HCT116 (cell line): ENCODE measurements at regions not wholly inside any gene's neighbourhood (a gene's known extent, or its start where the extent isn't known, plus 50 kb on each side); places are given as distances from the start of the nearest gene placed in this dataset.
A peak's percentile ranks its signal among the peaks of the same experiment; 100 is the strongest.

Experiments
- ATAC-seq: fragments of 200-7000 bp; cut with Tn5 transposase; 2 replicates; pipeline ENCODE4 v1.9.1; 2020; ENCODE audit warnings: mild to moderate bottlenecking, moderate library complexity
- BruUV-seq: library from RNA; stranded (reverse); fragments of 400-500 nt; replicated peaks from 2 replicates; lab custom pipeline; 2021; lab: Mats Ljungman, UMichigan
- CTCF ChIA-PET: fragments of 300-600 bp; sonication (Branson Sonifier 250); formaldehyde crosslinking; loops from one replicate; lab custom pipeline; 2021; ENCODE audit warnings: antibody characterized with exemption; lab: Charles Lee
- POLR2A ChIA-PET: fragments of 300-600, 350-600 bp; sonication (Branson Sonifier 250); formaldehyde crosslinking; loops from one replicate; lab custom pipeline; 2021; ENCODE audit warnings: antibody characterized with exemption; lab: Charles Lee
- RAD21 ChIA-PET, 2 experiments: fragments of 300-600 bp; sonication (Branson Sonifier 250); formaldehyde crosslinking; loops; one replicate each; lab custom pipeline; 2023; ENCODE audit warnings: low total read pairs in 2 of 2; ENCODE audit not compliant: uncharacterized antibody in 2 of 2, unreplicated experiment in 2 of 2, low non-redundant PET in 1 of 2; lab: Charles Lee
- DNase-seq: peaks from one replicate; pipeline ENCODE4 v3.0.0-alpha.2; 2010; ENCODE audit warnings: low read depth, low spot score
- H2AFZ ChIP-seq: fragments of 200-600 bp; shearing (Covaris generic), sonication (generic); 2 replicates; pipeline ENCODE4 v1.6.1; 2017; ENCODE audit warnings: low read depth, mixed run types, mixed read lengths, antibody characterized with exemption, low read length; ENCODE audit not compliant: poor library complexity, severe bottlenecking
- H3K27ac ChIP-seq: 2 replicates; pipeline ENCODE4 v1.5.1; 2012; ENCODE audit warnings: low read depth, low read length
- H3K27me3 ChIP-seq: fragments of 200-600 bp; sonication (generic); 2 replicates; pipeline ENCODE4 v1.6.1; 2016; ENCODE audit warnings: mixed run types, low read length, mixed read lengths; ENCODE audit not compliant: insufficient read depth
- H3K36me3 ChIP-seq, 2 experiments: fragments of 200-500 bp in 1 of 2; fragments of 200-600 bp in 1 of 2; sonication (Bioruptor generic) in 1 of 2; sonication (generic) in 1 of 2; 2 replicates each; pipeline versions ENCODE4 v1.5.1 to v1.6.1; 2014 to 2016; ENCODE audit warnings: low read length in 2 of 2, inconsistent platforms in 1 of 2, mixed read lengths in 1 of 2, mixed run types in 1 of 2; ENCODE audit not compliant: insufficient read depth in 2 of 2, control insufficient read depth in 1 of 2
- H3K4me1 ChIP-seq, 2 experiments: fragments of 200-600 bp in 1 of 2; sonication (generic) in 1 of 2; 2 replicates each; pipeline versions ENCODE4 v1.5.1 to v1.6.1; 2012 to 2017; ENCODE audit warnings: low read length in 2 of 2, inconsistent platforms in 1 of 2, mild to moderate bottlenecking in 1 of 2, mixed read lengths in 1 of 2, mixed run types in 1 of 2, moderate library complexity in 1 of 2; ENCODE audit not compliant: insufficient read depth in 2 of 2, control insufficient read depth in 1 of 2
- H3K4me2 ChIP-seq: fragments of 200-600 bp; sonication (generic); 2 replicates; pipeline ENCODE4 v1.6.1; 2017; ENCODE audit warnings: mixed run types, low read length, mixed read lengths
- H3K4me3 ChIP-seq, 2 experiments: fragments of 200-600 bp in 1 of 2; sonication (generic) in 1 of 2; replicated peaks in 1 of 2; 2 replicates each; pipeline ENCODE4 v1.5.1; 2011 to 2016; ENCODE audit warnings: low read length in 2 of 2, control low read depth in 1 of 2, low read depth in 1 of 2, mild to moderate bottlenecking in 1 of 2, mixed read lengths in 1 of 2, mixed run types in 1 of 2
- H3K79me2 ChIP-seq: fragments of 200-600 bp; sonication (generic); 2 replicates; pipeline ENCODE4 v1.6.1; 2017; ENCODE audit warnings: mild to moderate bottlenecking, mixed run types, low read length, moderate library complexity, mixed read lengths; ENCODE audit not compliant: insufficient read depth
- H3K9ac ChIP-seq: fragments of 200-600 bp; sonication (generic); 2 replicates; pipeline ENCODE4 v1.6.1; 2016; ENCODE audit warnings: low read length, mixed read lengths
- H3K9me2 ChIP-seq: fragments of 200-600 bp; sonication (generic), shearing (Covaris generic); 2 replicates; pipeline ENCODE4 v1.6.1; 2017; ENCODE audit warnings: mixed run types, mild to moderate bottlenecking, moderate library complexity; ENCODE audit not compliant: insufficient read depth
- H3K9me3 ChIP-seq, 2 experiments: fragments of 200-500 bp in 1 of 2; fragments of 200-600 bp in 1 of 2; sonication (Bioruptor generic) in 1 of 2; sonication (generic) in 1 of 2; 2 replicates each; pipeline ENCODE4 v1.6.1; 2014 to 2017; ENCODE audit warnings: low read length in 2 of 2, mixed read lengths in 2 of 2, inconsistent platforms in 1 of 2, low read depth in 1 of 2, mild to moderate bottlenecking in 1 of 2, mixed run types in 1 of 2, moderate library complexity in 1 of 2; ENCODE audit not compliant: control insufficient read depth in 1 of 2, insufficient read depth in 1 of 2
- H4K20me1 ChIP-seq: fragments of 200-600 bp; sonication (generic), shearing (Covaris generic); 2 replicates; pipeline ENCODE4 v1.6.1; 2017; ENCODE audit warnings: mixed run types, mild to moderate bottlenecking, moderate library complexity; ENCODE audit not compliant: insufficient read depth
- ZNF274 ChIP-seq: fragments of 200-500 bp; sonication (Bioruptor generic); IDR thresholded peaks from 2 replicates; pipeline ENCODE4 v1.6.1; 2014; ENCODE audit warnings: mild to moderate bottlenecking, low read depth, low read length, inconsistent platforms
- intact Hi-C: fragments of 100-400 bp; cut with micrococcal nuclease; formaldehyde crosslinking; loops from 2 replicates; pipeline ENCODE4 v1.10.0; 2022
- TF ChIP-seq, protein P1 (sequence below): IDR thresholded peaks from 2 replicates; pipeline ENCODE4 v1.6.1; 2012

DNA sequence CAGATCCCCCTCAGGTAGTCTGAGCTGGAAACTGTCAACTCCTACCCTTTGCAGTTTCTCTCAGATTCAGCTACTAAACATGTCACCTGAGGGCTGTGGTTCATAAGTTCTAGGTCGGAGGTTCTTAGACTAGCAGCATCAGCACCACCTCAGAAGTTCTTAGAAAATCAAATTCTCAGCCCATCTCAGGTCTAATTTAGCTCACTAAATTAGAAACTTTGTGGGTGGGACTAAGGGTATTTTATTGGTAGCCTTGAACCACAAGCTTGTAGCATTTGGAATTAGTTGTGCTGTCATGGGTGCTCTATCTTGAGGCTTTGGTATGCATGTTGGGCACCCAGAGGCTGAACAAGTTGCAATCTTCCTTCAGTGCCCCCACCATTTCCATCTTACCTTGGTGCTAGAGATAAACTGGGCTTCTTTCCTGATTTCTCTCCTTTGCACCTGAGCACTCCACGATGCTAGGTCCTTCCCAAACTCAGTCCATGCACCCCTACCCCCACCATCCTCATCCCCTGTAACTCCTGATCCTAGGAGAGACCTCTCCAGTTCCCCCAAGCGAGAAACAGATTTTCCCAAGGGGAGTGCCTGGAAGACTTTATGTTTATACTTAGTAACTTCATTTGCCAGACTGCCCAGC is 54.2 kb downstream of the S1PR1 start:
- ChIA-PET RAD21 (interaction anchor here (1.2 to 1.6 kb wide), 2 partner anchors 66 to 370 kb away, joined by 3 read pairs; no protein-coding TSS in a partner anchor), POLR2A (no interaction called here), CTCF (interaction anchor here (1.3 kb wide), 1 partner anchor 396 kb away, joined by 3 read pairs; the partner anchor contains the start of gene EXTL2)
- H3K9ac ChIP-seq = no peak overlapping the region
- TF ChIP-seq, protein P1, sequence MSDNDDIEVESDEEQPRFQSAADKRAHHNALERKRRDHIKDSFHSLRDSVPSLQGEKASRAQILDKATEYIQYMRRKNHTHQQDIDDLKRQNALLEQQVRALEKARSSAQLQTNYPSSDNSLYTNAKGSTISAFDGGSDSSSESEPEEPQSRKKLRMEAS = no peak
- no peak overlapping the region for H3K4me2 ChIP-seq
- DNase-seq (no peak), ATAC-seq (no peak)
- H2AFZ ChIP-seq = no peak overlapping the region
- no TSS peak for BruUV-seq
- intact Hi-C loops = no loop called here
- peaks cover 4 to 6% of the 10 kb centered on the region in 2 experiments; a peak in 2 of 4 replicates for H3K4me1 ChIP-seq
- no peaks in the 10 kb centered on the region; the same call in 1 of the 2 replicates for H3K27me3 ChIP-seq
- H3K4me3 ChIP-seq = no peak overlapping the region
- no peak overlapping the region for H3K27ac ChIP-seq
- H3K9me3 ChIP-seq = no peaks in the 10 kb centered on the region
- H3K9me2 ChIP-seq = no peaks in the 10 kb centered on the region
- no peaks in the 10 kb centered on the region for H4K20me1 ChIP-seq
- H3K36me3 ChIP-seq = no peaks in the 10 kb centered on the region
- no peaks in the 10 kb centered on the region for H3K79me2 ChIP-seq

DNA sequence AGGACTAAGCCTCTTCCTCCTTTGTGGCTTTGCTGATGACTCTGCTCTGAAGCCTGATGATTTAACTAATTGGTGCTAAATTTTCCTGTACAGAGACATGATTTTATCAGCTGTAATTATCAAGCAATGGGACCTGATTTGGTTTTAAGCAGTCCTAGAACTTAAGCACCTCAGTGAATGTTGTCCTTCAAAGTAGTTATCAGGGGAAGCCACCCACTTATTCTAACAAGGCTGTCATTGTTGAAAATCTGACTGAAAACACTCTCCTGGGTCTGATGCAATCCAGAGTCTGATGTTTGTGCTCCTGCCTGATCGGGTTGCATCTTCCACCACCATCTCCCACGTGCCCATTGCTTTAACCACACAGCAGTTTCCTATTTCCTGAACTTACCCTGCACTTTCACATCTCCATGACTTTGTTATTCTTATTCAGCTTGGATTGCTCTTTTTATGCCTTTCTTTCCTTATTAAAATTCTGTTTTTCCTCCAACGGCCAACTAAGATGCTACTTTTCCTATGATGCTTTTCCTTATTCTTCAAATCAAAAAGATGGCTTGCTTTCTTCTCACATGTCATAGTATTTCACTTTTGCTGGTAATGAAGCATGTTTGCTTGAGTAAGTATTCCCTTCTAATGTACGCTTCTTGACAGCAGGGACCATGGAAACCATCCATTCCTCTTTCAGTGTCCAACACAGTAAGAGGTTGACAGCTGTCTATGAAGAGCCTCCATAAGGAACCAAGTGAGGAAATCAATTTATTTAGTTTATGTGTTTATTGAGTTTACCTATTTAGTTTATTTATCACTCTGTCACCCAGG is 55.0 kb downstream of the S1PR1 start:
- no peaks in the 10 kb centered on the region for H4K20me1 ChIP-seq
- no peak overlapping the region for H2AFZ ChIP-seq
- TF ChIP-seq, protein P1 = peak; percentile 44; the same call in 1 of the 2 replicates
- TF ChIP-seq ZNF274 = no peak
- H3K79me2 ChIP-seq = no peaks in the 10 kb centered on the region
- no peaks in the 10 kb centered on the region; the same call in 1 of the 2 replicates for H3K27me3 ChIP-seq
- no peak for ATAC-seq
- no peak for DNase-seq
- ChIA-PET POLR2A (no interaction called here), RAD21 (no interaction called here), CTCF (interaction anchor here (1.3 kb wide), 1 partner anchor 397 kb away, joined by 3 read pairs; the partner anchor contains the start of gene EXTL2)
- no peaks in the 10 kb centered on the region for H3K9me3 ChIP-seq
- no peaks in the 10 kb centered on the region for H3K9me2 ChIP-seq
- BruUV-seq = no TSS peak
- H3K4me2 ChIP-seq = no peak overlapping the region
- H3K36me3 ChIP-seq = no peaks in the 10 kb centered on the region
- intact Hi-C loops = no loop called here
- peaks cover 4 to 6% of the 10 kb centered on the region in 2 experiments; a peak in 2 of 4 replicates for H3K4me1 ChIP-seq
- no peak overlapping the region for H3K4me3 ChIP-seq
- no peak overlapping the region for H3K9ac ChIP-seq
- H3K27ac ChIP-seq = no peak overlapping the region
